SK-N-SH (cell line): ENCODE measurements at regions not wholly inside any gene's neighbourhood (a gene's known extent, or its start where the extent isn't known, plus 50 kb on each side); places are given as distances from the start of the nearest gene placed in this dataset.
"Not testable (repeated sequence)": the region's sequence is repeated elsewhere in the genome, so short reads cannot be mapped to it uniquely, and the experiment has no call there.

Experiments used
- EP300 ChIP-seq, 2 experiments: IDR thresholded peaks; 2 replicates each; pipeline versions ENCODE4 v1.4.0 to v1.6.1; 2012; ENCODE audit warnings: borderline replicate concordance in 1 of 2, low read depth in 1 of 2, low read length in 1 of 2
- EZH2phosphoT487 ChIP-seq: fragments of 200-600 bp; sonication (generic); IDR thresholded peaks from 2 replicates; pipeline ENCODE4 v1.6.1; 2017; ENCODE audit warnings: low read depth, mixed run types, mild to moderate bottlenecking, antibody characterized with exemption, moderate library complexity, borderline replicate concordance
- FOXM1 ChIP-seq: IDR thresholded peaks from 2 replicates; pipeline ENCODE4 v1.4.0; 2012; ENCODE audit warnings: low read depth, mild to moderate bottlenecking
- NFIC ChIP-seq: IDR thresholded peaks from 2 replicates; pipeline ENCODE4 v1.4.0; 2012; ENCODE audit warnings: borderline replicate concordance
- POLR2AphosphoS5 ChIP-seq: IDR thresholded peaks from 2 replicates; pipeline ENCODE4 v1.6.1; 2012; ENCODE audit warnings: low read depth, low read length
- RCOR1 ChIP-seq: fragments of 150-350 bp; IDR thresholded peaks from 2 replicates; pipeline ENCODE4 v1.6.1; 2017; ENCODE audit warnings: antibody characterized with exemption, low read length
- RFX5 ChIP-seq: IDR thresholded peaks from 2 replicates; pipeline ENCODE4 v1.6.1; 2012; ENCODE audit warnings: mild to moderate bottlenecking, improper control_type of control experiment, low read length
- TF ChIP-seq, protein P1 (sequence below): fragments of 200-600 bp; sonication (generic); IDR thresholded peaks from 2 replicates; pipeline ENCODE4 v1.6.1; 2017; ENCODE audit warnings: antibody characterized with exemption, mild to moderate bottlenecking, moderate library complexity
- TF ChIP-seq, protein P2 (sequence below): IDR thresholded peaks from 2 replicates; pipeline ENCODE4 v1.6.1; 2012; ENCODE audit warnings: mild to moderate bottlenecking, low read depth, low read length, moderate library complexity
- TF ChIP-seq, protein P3 (sequence below): IDR thresholded peaks from 2 replicates; pipeline ENCODE4 v1.4.0; 2012; ENCODE audit warnings: low read depth, borderline replicate concordance

DNA sequence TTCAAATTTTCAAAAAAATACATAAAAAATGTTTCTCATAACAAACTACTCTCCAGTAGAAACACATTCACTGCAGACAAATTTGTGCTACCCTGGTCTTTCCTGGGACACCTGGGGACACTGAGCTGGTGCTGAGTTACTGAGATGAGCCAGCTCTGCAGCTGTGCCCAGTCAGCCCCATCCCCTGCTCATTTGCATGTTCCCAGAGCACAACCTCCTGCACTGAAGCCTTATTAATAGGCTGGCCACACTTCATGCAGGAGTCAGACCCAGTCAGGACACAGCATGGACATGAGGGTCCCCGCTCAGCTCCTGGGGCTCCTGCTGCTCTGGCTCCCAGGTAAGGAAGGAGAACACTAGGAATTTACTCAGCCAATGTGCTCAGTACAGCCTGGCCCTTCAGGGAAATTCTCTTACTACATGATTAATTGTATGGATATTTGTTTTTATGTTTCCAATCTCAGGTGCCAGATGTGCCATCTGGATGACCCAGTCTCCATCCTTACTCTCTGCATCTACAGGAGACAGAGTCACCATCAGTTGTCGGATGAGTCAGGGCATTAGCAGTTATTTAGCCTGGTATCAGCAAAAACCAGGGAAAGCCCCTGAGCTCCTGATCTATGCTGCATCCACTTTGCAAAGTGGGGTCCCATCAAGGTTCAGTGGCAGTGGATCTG, 1529.3 kb downstream of the RPIA start:
- TF ChIP-seq, protein P1, sequence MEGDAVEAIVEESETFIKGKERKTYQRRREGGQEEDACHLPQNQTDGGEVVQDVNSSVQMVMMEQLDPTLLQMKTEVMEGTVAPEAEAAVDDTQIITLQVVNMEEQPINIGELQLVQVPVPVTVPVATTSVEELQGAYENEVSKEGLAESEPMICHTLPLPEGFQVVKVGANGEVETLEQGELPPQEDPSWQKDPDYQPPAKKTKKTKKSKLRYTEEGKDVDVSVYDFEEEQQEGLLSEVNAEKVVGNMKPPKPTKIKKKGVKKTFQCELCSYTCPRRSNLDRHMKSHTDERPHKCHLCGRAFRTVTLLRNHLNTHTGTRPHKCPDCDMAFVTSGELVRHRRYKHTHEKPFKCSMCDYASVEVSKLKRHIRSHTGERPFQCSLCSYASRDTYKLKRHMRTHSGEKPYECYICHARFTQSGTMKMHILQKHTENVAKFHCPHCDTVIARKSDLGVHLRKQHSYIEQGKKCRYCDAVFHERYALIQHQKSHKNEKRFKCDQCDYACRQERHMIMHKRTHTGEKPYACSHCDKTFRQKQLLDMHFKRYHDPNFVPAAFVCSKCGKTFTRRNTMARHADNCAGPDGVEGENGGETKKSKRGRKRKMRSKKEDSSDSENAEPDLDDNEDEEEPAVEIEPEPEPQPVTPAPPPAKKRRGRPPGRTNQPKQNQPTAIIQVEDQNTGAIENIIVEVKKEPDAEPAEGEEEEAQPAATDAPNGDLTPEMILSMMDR, result not testable (repeated sequence)
- TF ChIP-seq POLR2AphosphoS5; RCOR1; EZH2phosphoT487; FOXM1; NFIC; RFX5; EP300 (IDR thresholded peaks at IDR 0.05; ENCODE audit: borderline replicate concordance in 1 of 2, low read depth in 1 of 2, low read length in 1 of 2): not testable (repeated sequence)
- TF ChIP-seq, protein P2, sequence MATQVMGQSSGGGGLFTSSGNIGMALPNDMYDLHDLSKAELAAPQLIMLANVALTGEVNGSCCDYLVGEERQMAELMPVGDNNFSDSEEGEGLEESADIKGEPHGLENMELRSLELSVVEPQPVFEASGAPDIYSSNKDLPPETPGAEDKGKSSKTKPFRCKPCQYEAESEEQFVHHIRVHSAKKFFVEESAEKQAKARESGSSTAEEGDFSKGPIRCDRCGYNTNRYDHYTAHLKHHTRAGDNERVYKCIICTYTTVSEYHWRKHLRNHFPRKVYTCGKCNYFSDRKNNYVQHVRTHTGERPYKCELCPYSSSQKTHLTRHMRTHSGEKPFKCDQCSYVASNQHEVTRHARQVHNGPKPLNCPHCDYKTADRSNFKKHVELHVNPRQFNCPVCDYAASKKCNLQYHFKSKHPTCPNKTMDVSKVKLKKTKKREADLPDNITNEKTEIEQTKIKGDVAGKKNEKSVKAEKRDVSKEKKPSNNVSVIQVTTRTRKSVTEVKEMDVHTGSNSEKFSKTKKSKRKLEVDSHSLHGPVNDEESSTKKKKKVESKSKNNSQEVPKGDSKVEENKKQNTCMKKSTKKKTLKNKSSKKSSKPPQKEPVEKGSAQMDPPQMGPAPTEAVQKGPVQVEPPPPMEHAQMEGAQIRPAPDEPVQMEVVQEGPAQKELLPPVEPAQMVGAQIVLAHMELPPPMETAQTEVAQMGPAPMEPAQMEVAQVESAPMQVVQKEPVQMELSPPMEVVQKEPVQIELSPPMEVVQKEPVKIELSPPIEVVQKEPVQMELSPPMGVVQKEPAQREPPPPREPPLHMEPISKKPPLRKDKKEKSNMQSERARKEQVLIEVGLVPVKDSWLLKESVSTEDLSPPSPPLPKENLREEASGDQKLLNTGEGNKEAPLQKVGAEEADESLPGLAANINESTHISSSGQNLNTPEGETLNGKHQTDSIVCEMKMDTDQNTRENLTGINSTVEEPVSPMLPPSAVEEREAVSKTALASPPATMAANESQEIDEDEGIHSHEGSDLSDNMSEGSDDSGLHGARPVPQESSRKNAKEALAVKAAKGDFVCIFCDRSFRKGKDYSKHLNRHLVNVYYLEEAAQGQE, result not testable (repeated sequence)
- TF ChIP-seq, protein P3, sequence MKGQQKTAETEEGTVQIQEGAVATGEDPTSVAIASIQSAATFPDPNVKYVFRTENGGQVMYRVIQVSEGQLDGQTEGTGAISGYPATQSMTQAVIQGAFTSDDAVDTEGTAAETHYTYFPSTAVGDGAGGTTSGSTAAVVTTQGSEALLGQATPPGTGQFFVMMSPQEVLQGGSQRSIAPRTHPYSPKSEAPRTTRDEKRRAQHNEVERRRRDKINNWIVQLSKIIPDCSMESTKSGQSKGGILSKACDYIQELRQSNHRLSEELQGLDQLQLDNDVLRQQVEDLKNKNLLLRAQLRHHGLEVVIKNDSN, result not testable (repeated sequence)
